H9 (cell line): ENCODE measurements at regions not wholly inside any gene's neighbourhood (a gene's known extent, or its start where the extent isn't known, plus 50 kb on each side); places are given as distances from the start of the nearest gene placed in this dataset.

Experiments used
- DNase-seq: peaks from one replicate; pipeline ENCODE4 v3.0.0-alpha.2; 2017
- H2AFZ ChIP-seq: one replicate; pipeline ENCODE4 v1.6.1; 2013; ENCODE audit warnings: mild to moderate bottlenecking, low read length, control low read depth, moderate library complexity
- H2AK5ac ChIP-seq: 2 replicates; pipeline ENCODE4 v1.6.1; 2013; ENCODE audit warnings: low read length, control low read depth, mixed read lengths; ENCODE audit not compliant: insufficient read length
- H2BK120ac ChIP-seq: one replicate; pipeline ENCODE4 v1.6.1; 2013; ENCODE audit warnings: low read depth, mild to moderate bottlenecking, low read length, control low read depth, inconsistent platforms; ENCODE audit not compliant: poor library complexity, severe bottlenecking
- H2BK12ac ChIP-seq: 2 replicates; pipeline ENCODE4 v1.6.1; 2013; ENCODE audit warnings: low read length, control low read depth, mixed read lengths, low read depth; ENCODE audit not compliant: insufficient read length
- H2BK15ac ChIP-seq: 2 replicates; pipeline ENCODE4 v1.6.1; 2013; ENCODE audit warnings: low read depth, low read length, control low read depth
- H2BK20ac ChIP-seq: one replicate; pipeline ENCODE4 v1.6.1; 2013; ENCODE audit warnings: low read depth, mild to moderate bottlenecking, low read length, control low read depth, inconsistent platforms; ENCODE audit not compliant: poor library complexity, severe bottlenecking
- H2BK5ac ChIP-seq: 2 replicates; pipeline ENCODE4 v1.6.1; 2013; ENCODE audit warnings: low read length, control low read depth, mixed read lengths; ENCODE audit not compliant: insufficient read length
- H3K14ac ChIP-seq: 2 replicates; pipeline ENCODE4 v1.6.1; 2013; ENCODE audit warnings: low read length, control low read depth; ENCODE audit not compliant: insufficient read depth
- H3K18ac ChIP-seq: 2 replicates; pipeline ENCODE4 v1.6.1; 2013; ENCODE audit warnings: low read depth, mild to moderate bottlenecking, mixed read lengths, low read length, control low read depth; ENCODE audit not compliant: insufficient read length
- H3K23ac ChIP-seq: 2 replicates; pipeline ENCODE4 v1.6.1; 2013; ENCODE audit warnings: low read length, control low read depth, mixed read lengths, low read depth; ENCODE audit not compliant: insufficient read length
- H3K23me2 ChIP-seq: 2 replicates; pipeline ENCODE4 v1.6.1; 2013; ENCODE audit warnings: low read depth, mild to moderate bottlenecking, mixed read lengths, low read length, control low read depth; ENCODE audit not compliant: insufficient read length, poor library complexity, severe bottlenecking
- H3K27ac ChIP-seq: 2 replicates; pipeline ENCODE4 v1.5.1; 2013; ENCODE audit warnings: low read length, control low read depth, mixed read lengths, low read depth; ENCODE audit not compliant: insufficient read length
- H3K27me3 ChIP-seq: 2 replicates; pipeline ENCODE4 v1.6.1; 2013; ENCODE audit warnings: low read length, control low read depth, inconsistent platforms; ENCODE audit not compliant: insufficient read depth
- H3K4ac ChIP-seq: 2 replicates; pipeline ENCODE4 v1.6.1; 2013; ENCODE audit warnings: low read depth, mild to moderate bottlenecking, control low read depth, inconsistent platforms, low read length, moderate library complexity
- H3K4me1 ChIP-seq: 2 replicates; pipeline ENCODE4 v1.6.1; 2013; ENCODE audit warnings: low read length, control low read depth, inconsistent platforms; ENCODE audit not compliant: insufficient read depth
- H3K4me2 ChIP-seq: 2 replicates; pipeline ENCODE4 v1.6.1; 2013; ENCODE audit warnings: low read length, control low read depth, mixed read lengths; ENCODE audit not compliant: insufficient read length, insufficient read depth
- H3K56ac ChIP-seq: 2 replicates; pipeline ENCODE4 v1.6.1; 2013; ENCODE audit warnings: low read depth, mild to moderate bottlenecking, mixed read lengths, low read length, control low read depth; ENCODE audit not compliant: insufficient read length
- H3K79me1 ChIP-seq: 2 replicates; pipeline ENCODE4 v1.6.1; 2013; ENCODE audit warnings: low read depth, mild to moderate bottlenecking, moderate library complexity, low read length, control low read depth, inconsistent platforms; ENCODE audit not compliant: insufficient read depth, poor library complexity, severe bottlenecking
- H3K79me2 ChIP-seq: 2 replicates; pipeline ENCODE4 v1.6.1; 2013; ENCODE audit warnings: low read length, control low read depth, inconsistent platforms; ENCODE audit not compliant: insufficient read depth
- H3K9ac ChIP-seq: 2 replicates; pipeline ENCODE4 v1.6.1; 2013; ENCODE audit warnings: low read length, control low read depth, mixed read lengths; ENCODE audit not compliant: insufficient read length; ENCODE audit errors: extremely low read depth
- H3K9me3 ChIP-seq: one replicate; pipeline ENCODE4 v1.6.1; 2013; ENCODE audit warnings: low read depth, low read length, inconsistent platforms; ENCODE audit not compliant: control insufficient read depth
- H3T11ph ChIP-seq: one replicate; pipeline ENCODE4 v1.6.1; 2013; ENCODE audit warnings: mild to moderate bottlenecking, low read length, control low read depth, inconsistent platforms
- H4K20me1 ChIP-seq: one replicate; pipeline ENCODE4 v1.6.1; 2013; ENCODE audit not compliant: control insufficient read depth, insufficient read length, insufficient read depth
- H4K5ac ChIP-seq: 2 replicates; pipeline ENCODE4 v1.6.1; 2013; ENCODE audit warnings: low read depth, mild to moderate bottlenecking, mixed read lengths, low read length, control low read depth; ENCODE audit not compliant: insufficient read length
- H4K8ac ChIP-seq: replicated peaks from 2 replicates; pipeline ENCODE4 v1.6.1; 2013; ENCODE audit warnings: low read length, control low read depth, mixed read lengths, low read depth; ENCODE audit not compliant: insufficient read length
- H4K91ac ChIP-seq: 2 replicates; pipeline ENCODE4 v1.6.1; 2013; ENCODE audit warnings: low read depth, mild to moderate bottlenecking, moderate library complexity, mixed read lengths, low read length, control low read depth; ENCODE audit not compliant: insufficient read length
- H3K27ac Mint-ChIP-seq, 3 experiments: 2 replicates in 2 of 3; 3 replicates in 1 of 3; pipeline ENCODE4 v1.8.0; 2020 to 2021; ENCODE audit warnings: mixed read lengths in 3 of 3, mild to moderate bottlenecking in 1 of 3, moderate library complexity in 1 of 3
- H3K27me3 Mint-ChIP-seq: 2 replicates; pipeline ENCODE4 v1.8.0; 2021; ENCODE audit warnings: low read depth, mild to moderate bottlenecking, moderate library complexity, mixed read lengths
- H3K36me3 Mint-ChIP-seq, 3 experiments: 2 replicates in 2 of 3; 3 replicates in 1 of 3; pipeline ENCODE4 v1.8.0; 2020 to 2021; ENCODE audit warnings: low read depth in 3 of 3, mixed read lengths in 3 of 3; ENCODE audit not compliant: insufficient read depth in 1 of 3
- H3K4me1 Mint-ChIP-seq, 2 experiments: 2 replicates each; pipeline ENCODE4 v1.8.0; 2020; ENCODE audit warnings: mixed read lengths in 2 of 2
- H3K4me3 Mint-ChIP-seq, 2 experiments: 2 replicates in 1 of 2; 3 replicates in 1 of 2; pipeline ENCODE4 v1.8.0; 2020 to 2021; ENCODE audit warnings: mild to moderate bottlenecking in 2 of 2, mixed read lengths in 2 of 2, moderate library complexity in 1 of 2
- H3K9me3 Mint-ChIP-seq, 2 experiments: 2 replicates in 1 of 2; 3 replicates in 1 of 2; pipeline ENCODE4 v1.8.0; 2020; ENCODE audit warnings: mild to moderate bottlenecking in 2 of 2, mixed read lengths in 2 of 2, moderate library complexity in 1 of 2
- WGBS: extraction: QIAGEN DNeasy Blood & Tissue Kit; methylation state at CpG from one replicate; pipeline ENCODE4 v1.1.7; 2013; ENCODE audit warnings: missing lambda C conversion rate, low lambda C conversion rate, mixed read lengths; ENCODE audit not compliant: insufficient read length; ENCODE audit errors: extremely low coverage; 5-methylcytosine and 5-hydroxymethylcytosine counted together
- TF ChIP-seq, protein P1 (sequence below): fragments of 200-600 bp; sonication (generic); conservative IDR thresholded peaks from 3 replicates; pipeline ENCODE4 v1.8.0; 2021; ENCODE audit warnings: antibody characterized with exemption, mild to moderate bottlenecking

DNA sequence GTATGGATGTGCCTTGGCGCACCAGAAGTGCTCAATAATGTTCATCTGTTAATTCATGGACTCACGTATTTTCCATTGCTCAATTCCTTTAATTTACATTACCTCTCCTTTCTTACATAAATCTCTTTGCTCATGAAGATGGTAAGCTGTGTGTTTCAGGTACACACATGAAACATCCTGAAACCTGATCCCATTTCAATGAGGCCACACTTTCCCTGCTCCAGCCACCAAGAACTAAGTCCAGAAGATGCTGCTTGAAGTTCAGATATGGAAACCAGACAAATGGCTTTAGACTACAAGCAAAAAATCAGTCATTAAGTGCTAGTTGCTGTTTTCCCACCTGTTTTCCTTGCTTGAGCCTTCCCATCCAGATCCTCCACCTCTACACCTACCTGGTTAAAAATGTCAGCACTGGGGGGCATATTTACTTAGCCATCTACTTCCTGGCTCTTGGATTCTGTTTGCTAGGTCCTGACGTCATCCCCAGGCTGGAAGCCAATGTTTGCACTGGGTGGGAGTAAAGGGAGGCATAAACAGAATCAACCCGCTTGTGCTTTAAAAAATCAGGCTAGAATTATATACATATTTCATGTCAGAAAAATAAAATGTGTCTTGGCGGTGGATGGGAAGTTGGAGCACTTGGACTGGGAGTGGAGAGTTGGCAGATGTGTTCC lies 309.7 kb downstream of the OSR1 start:
- H3K27ac ChIP-seq = no peak overlapping the region
- H3K4me3 Mint-ChIP-seq = no peak overlapping the region

More for the DNA sequence above, 309.7 kb downstream of the OSR1 start:
- H2AFZ ChIP-seq = no peak overlapping the region
- Mint-ChIP-seq H3K4me1 (peaks cover 0 to 5% of the 10 kb centered on the region in 2 experiments; a peak in 2 of 4 replicates), H3K27ac (peak overlapping the region in 1 of 3 experiments; percentile 91; a peak in 1 of 7 replicates), H3K36me3 (no peaks in the 10 kb centered on the region), H3K27me3 (no peaks in the 10 kb centered on the region), H3K9me3 (no peaks in the 10 kb centered on the region)
- H4K91ac ChIP-seq = no peak overlapping the region
- H4K8ac ChIP-seq = no peak overlapping the region
- no peak overlapping the region for H3K56ac ChIP-seq
- no peak overlapping the region for H4K5ac ChIP-seq
- H3K23me2 ChIP-seq = no peaks in the 10 kb centered on the region
- TF ChIP-seq, protein P1, sequence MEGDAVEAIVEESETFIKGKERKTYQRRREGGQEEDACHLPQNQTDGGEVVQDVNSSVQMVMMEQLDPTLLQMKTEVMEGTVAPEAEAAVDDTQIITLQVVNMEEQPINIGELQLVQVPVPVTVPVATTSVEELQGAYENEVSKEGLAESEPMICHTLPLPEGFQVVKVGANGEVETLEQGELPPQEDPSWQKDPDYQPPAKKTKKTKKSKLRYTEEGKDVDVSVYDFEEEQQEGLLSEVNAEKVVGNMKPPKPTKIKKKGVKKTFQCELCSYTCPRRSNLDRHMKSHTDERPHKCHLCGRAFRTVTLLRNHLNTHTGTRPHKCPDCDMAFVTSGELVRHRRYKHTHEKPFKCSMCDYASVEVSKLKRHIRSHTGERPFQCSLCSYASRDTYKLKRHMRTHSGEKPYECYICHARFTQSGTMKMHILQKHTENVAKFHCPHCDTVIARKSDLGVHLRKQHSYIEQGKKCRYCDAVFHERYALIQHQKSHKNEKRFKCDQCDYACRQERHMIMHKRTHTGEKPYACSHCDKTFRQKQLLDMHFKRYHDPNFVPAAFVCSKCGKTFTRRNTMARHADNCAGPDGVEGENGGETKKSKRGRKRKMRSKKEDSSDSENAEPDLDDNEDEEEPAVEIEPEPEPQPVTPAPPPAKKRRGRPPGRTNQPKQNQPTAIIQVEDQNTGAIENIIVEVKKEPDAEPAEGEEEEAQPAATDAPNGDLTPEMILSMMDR = no peak
- H3K79me2 ChIP-seq = no peaks in the 10 kb centered on the region
- H3K18ac ChIP-seq = no peak overlapping the region
- 100% methylated on average over 1 of the region's 5 CpGs for WGBS
- H2AK5ac ChIP-seq = no peak overlapping the region
- no peak overlapping the region for H3K4me2 ChIP-seq
- no peak overlapping the region for H3T11ph ChIP-seq
- no peaks in the 10 kb centered on the region for H4K20me1 ChIP-seq
- no peak overlapping the region for H2BK12ac ChIP-seq
- no peaks in the 10 kb centered on the region for H3K79me1 ChIP-seq
- H3K4me1 ChIP-seq = no peaks in the 10 kb centered on the region
- no peak overlapping the region for H2BK5ac ChIP-seq
- H2BK120ac ChIP-seq = no peak overlapping the region
- H3K9me3 ChIP-seq = no peaks in the 10 kb centered on the region
- no peak overlapping the region for H2BK20ac ChIP-seq
- no peak overlapping the region for H2BK15ac ChIP-seq
- H3K23ac ChIP-seq = no peak overlapping the region
- no peak overlapping the region for H3K9ac ChIP-seq
- no peak overlapping the region for H3K4ac ChIP-seq
- no peak overlapping the region for H3K14ac ChIP-seq
- no peak for DNase-seq
- H3K27me3 ChIP-seq = no peaks in the 10 kb centered on the region
